GM18868 (cell line): ENCODE measurements at regions not wholly inside any gene's neighbourhood (a gene's known extent, or its start where the extent isn't known, plus 50 kb on each side); places are given as distances from the start of the nearest gene placed in this dataset.

Source experiments
- ATAC-seq: cut with Tn5 transposase; IDR thresholded peaks from one replicate; pipeline ENCODE4 v1.9.1; 2021; ENCODE audit warnings: mild to moderate bottlenecking, moderate library complexity; ENCODE audit not compliant: unreplicated experiment

GRCh38 chr15:85941186-85941855 is 138.3 kb upstream of the AGBL1 start:
- no peak for ATAC-seq

- no peak for ATAC-seq
These were observed 137.0 kb upstream of the AGBL1 start for GRCh38 chr15:85942632-85943031.

GRCh38 chr15:85943151-85943550 is 136.5 kb upstream of the AGBL1 start:
- ATAC-seq = no peak

- no peak for ATAC-seq
These were observed 135.9 kb upstream of the AGBL1 start for GRCh38 chr15:85943791-85944190.

GRCh38 chr15:85947021-85947420 is 132.7 kb upstream of the AGBL1 start:
- ATAC-seq = no peak

- ATAC-seq = no peak
These were observed 131.7 kb upstream of the AGBL1 start for GRCh38 chr15:85947936-85948335.

- ATAC-seq = peak; percentile 89
These were observed 129.6 kb upstream of the AGBL1 start for GRCh38 chr15:85950101-85950500.

GRCh38 chr15:85954586-85954985 is 125.1 kb upstream of the AGBL1 start:
- no peak for ATAC-seq

- peak; percentile 95 for ATAC-seq
These were observed 123.9 kb upstream of the AGBL1 start for GRCh38 chr15:85955501-85956391.

- ATAC-seq = no peak
These were observed 123.0 kb upstream of the AGBL1 start for GRCh38 chr15:85956532-85957275.

- no peak for ATAC-seq
These were observed 120.1 kb upstream of the AGBL1 start for GRCh38 chr15:85959611-85960010.

GRCh38 chr15:85960381-85960780 is 119.3 kb upstream of the AGBL1 start:
- ATAC-seq = no peak

GRCh38 chr15:85961821-85962220 is 117.8 kb upstream of the AGBL1 start:
- no peak for ATAC-seq

- no peak for ATAC-seq
These were observed 116.4 kb upstream of the AGBL1 start for GRCh38 chr15:85963262-85963760.

GRCh38 chr15:85964471-85964870 is 115.2 kb upstream of the AGBL1 start:
- no peak for ATAC-seq

GRCh38 chr15:85967553-85967952 is 112.1 kb upstream of the AGBL1 start:
- ATAC-seq = no peak

- ATAC-seq = no peak
These were observed 106.7 kb upstream of the AGBL1 start for GRCh38 chr15:85972805-85973540.

GRCh38 chr15:85973584-85974347 is 105.9 kb upstream of the AGBL1 start:
- no peak for ATAC-seq

GRCh38 chr15:85974348-85974705 is 105.3 kb upstream of the AGBL1 start:
- no peak for ATAC-seq

- ATAC-seq = no peak
These were observed 104.9 kb upstream of the AGBL1 start for GRCh38 chr15:85974742-85975141.
